Ureter (tissue), 1 donor: ENCODE measurements at regions not wholly inside any gene's neighbourhood (a gene's known extent, or its start where the extent isn't known, plus 50 kb on each side); places are given as distances from the start of the nearest gene placed in this dataset.

Experiments
- DNase-seq: peaks from one replicate; pipeline ENCODE4 v3.0.0-alpha.2; 2020; ENCODE audit warnings: low spot score
- donor health status: DM: yes; HTN: yes; CAD: no.

DNA sequence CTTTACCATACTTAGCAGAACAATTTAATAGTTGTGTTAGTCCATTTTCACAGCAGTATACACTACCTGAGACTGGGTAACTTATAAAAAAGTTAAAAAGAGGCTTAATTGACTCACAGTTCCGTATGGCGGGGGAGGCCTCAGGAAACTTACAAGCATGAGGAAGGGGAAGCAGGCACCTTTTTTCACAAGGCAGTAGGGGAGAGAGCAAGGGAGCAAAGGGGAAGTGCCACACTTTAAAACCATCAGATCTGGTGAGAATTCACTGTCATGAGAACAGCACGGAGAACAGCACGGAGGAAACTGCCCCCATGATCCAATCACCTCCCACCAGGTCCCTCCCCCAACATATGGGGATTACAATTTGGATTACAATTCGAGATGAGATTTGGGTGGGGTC is 269.9 kb downstream of the MTRR start:
- no peak for DNase-seq

DNA sequence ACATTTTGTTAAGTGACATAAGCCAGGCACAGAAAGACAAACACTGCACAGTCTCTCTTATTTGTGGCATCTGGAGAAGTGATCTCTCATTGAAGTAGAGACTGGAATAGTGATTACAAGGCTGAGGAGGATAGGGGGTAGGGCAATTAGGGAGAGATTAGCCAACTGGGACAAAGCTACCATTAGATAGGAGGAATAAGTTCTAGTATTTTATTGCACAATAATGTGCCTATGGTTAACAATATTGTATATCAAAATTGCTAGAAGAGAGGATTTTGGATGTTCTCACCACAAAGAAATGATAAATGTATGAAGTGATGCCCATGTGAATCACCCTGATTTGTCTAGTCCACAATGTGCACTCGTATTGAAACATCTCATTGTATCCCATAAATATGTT is 281.8 kb downstream of the MTRR start:
- DNase-seq, result no peak

DNA sequence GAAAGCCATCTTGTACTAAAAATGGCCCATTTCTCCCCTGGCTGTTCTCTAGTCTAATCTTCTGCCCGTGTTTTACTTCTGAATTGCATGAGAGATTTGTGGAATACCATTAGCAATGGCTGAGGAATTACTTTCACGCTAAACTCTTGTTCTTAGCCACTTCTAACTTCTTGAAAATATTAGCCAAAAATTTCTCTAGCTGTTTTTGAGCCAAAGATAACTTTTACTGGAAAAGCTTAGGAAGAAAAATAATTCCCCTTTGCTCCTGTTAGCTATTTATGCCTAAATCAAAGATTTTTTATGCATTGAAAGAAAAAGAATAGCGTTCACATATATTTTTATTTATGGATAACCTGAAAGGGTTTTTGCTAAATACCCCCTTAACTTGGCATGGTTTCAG is 287.8 kb downstream of the MTRR start:
- DNase-seq, result no peak

DNA sequence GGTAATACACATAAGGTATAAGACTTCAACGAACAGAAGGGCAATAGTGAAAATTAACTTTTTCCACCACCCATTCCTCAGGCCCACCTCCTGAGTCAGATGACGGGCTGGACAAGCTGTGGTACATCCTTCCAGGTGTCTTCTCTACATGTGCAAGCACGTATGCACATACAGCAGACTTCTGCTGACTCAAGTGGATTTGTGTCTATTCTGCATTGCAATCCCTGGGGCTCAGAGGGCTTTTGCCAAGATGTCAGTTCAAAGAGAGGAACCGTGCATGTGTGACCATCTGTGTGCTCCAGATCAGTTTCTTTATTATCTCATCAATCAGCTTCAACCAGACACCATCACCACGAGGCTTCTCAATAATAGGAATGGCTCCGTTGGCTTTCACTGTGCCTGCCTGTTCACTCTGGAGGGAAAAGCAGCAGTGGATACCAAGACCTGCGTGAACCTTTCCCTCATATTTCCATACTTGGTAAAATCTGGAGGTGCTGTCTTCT is 288.4 kb downstream of the MTRR start:
- DNase-seq, result no peak

DNA sequence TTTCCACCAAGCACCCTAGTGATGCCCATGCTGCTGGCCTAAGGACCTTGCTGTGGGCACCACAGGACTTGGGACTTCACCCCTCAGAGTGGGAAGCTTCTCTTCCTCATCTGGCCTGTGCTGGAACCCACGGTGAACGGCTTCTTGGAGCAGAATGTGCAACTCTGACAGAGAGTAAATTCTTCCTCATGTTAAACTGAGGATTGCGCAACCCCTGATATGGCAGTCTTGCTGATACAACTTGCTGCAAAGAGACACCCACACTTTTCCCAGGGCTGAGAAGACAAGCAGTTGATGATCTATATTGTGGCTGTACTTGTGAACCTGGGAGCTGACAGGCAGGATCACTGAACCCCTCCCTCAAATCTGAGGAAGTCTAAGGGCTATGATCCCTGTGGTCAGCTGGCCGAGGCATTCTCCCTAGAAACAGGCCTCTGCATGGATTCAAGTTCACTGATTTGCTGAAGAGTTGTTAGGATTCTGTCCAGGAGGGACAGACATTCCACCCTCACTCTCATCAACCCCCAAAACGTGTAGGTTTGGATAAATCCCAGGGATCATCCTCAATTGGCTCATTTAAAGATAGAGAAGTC is 307.2 kb downstream of the MTRR start:
- DNase-seq, result no peak

DNA sequence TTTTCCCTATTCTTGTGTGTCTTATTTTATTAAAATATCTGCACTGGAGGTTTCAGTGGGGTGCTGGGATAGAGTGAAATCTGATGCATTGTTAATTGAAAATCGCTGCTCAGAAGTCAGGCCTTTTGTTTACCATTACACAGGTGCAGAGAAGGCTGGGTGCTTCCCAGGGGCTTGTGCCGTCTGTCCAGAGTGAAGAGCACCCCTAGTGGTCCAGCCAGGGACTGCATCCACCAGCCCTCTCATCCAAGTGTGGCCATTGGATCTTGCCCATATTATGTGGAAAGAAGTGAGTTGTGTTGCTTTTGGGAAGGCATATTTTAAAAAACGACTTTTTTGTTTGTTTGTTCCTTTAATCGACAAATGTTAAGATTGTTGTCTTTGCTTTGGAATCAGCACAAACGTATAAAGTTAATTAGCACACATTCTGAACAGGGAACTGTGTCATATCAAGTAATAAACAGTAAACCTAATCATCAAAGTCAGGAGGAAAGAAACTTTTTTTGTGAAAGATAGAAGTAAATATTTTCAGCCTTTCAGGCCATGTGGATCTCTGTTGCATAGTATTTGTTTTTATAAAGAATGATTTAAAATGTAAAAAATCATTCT is 315.6 kb downstream of the MTRR start:
- no peak for DNase-seq

DNA sequence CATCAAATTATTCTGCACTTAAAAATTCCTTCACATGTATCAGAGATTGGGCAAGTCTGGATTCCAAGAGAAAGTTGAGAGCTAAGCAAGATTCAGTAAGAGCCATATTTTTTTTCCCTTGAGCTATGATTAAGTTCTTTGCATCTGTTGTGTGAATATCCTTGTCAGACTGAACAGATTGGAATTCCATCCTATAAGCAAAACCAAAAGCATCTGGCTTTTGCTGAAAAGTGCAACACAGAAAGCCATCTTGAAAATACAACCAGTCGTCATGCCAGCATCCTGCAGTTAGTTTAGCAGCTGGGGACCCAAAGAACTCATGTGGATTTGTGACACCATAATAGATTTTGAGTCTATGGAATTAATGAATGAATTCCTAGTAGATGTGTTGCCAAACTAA is 316.9 kb downstream of the MTRR start:
- DNase-seq, result no peak

DNA sequence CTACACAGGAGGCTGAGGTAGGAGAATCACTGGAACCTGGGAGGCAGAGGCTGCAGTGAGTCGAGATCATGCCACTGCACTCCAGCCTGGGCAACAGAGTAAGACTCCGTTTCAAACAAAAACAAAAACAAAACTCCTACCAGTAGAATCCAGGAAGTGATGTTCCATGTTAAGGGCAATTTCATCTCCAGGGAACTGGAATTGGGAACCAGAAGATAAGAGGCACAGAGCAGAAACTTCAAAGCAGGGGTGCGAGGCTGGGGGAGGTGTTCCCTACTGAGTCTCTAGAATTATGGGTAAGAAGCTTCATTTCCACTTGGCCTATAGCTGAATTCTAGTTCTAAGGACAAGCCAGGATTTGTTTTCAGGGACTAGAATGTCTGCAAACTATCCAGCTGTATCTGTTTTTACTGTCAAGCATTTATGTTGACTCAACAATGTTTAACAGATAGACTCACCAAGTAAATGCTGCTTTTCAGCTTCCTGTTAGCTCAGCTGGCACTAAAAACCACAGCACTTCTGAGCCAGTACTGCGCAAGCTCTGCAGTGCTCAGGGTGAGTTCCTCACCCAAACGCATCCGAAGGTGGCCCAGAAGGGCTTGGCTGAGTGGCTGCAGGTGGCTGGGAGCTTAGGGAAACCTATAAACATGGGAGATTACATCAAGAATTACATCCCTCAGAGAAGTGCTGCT is 320.1 kb downstream of the MTRR start:
- DNase-seq, result no peak

DNA sequence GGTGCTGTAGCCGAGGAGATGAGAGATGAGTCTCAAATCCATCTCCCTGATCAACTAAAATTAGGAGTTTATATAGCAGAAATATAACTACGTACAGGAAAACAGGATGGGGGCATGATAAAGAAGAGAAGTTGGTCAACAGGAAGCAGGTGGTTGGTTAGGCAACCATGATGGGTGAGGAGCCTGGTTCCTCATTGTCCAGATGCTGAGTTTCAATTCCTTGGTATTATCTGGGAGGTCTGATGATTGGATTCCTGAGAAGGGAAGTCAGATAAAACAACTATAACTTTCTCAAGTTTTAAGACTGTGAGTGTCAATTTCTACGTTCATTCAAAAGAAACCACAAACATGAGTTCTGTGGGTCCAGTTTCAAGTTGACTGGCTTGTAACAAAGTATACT is 323.9 kb downstream of the MTRR start:
- no peak for DNase-seq

DNA sequence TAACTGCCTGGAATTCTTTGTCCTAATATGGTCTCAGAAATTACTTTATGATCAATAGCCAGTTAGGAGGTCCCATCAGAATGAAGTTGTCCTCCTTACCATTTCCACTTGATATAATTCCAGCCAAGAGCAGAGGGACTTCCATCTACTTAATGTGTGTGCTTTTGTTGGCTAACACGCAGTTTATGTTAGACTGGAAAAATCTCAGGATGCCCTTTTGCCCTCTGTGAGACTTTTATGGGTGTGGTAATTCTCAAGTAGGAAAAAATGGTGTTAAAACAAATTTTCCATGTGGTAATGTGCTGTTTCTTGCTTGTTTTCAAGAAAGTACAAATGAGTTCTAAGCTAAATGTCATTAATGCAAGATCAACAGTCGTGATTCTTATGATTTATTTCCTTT is 327.1 kb downstream of the MTRR start:
- no peak for DNase-seq

DNA sequence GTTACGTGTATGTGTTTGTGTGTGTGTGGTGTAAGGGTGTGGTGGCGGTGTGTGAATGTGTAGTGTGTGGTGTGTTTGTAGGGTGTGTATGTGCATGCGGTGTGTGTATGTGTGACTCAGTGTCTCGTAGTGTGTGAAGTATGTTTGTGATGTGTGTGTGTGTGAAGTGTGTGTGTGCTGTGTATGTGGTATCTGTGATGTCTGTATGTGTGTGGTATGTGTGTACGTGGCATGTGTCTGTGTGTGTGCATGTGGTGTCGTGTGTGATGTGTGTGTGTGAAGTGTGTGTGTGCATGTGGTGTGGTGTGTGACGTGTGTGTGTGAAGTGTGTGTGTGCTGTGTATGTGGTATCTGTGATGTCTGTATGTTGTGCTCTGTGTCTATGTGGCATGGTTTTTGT is 339.4 kb downstream of the MTRR start:
- DNase-seq, result no peak

DNA sequence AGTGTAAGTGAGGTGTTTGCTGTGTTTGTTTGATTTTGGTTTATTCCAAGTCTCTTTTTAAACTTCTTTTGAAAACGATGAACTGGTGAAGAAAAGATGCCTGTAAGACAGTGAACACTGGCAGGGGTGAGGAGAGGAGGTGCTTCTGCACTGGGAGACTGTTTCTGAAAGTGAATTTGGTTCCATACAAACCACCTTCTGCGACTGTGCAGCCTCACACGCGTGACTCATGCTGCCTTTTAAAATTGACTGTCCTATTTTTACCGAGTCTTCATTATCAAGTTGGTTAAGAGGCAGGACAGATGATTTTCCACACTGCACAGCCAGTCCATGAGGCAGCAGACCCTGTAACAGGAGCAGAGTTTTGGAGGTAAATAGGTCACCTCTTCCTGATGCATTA is 340.6 kb downstream of the MTRR start:
- no peak for DNase-seq

DNA sequence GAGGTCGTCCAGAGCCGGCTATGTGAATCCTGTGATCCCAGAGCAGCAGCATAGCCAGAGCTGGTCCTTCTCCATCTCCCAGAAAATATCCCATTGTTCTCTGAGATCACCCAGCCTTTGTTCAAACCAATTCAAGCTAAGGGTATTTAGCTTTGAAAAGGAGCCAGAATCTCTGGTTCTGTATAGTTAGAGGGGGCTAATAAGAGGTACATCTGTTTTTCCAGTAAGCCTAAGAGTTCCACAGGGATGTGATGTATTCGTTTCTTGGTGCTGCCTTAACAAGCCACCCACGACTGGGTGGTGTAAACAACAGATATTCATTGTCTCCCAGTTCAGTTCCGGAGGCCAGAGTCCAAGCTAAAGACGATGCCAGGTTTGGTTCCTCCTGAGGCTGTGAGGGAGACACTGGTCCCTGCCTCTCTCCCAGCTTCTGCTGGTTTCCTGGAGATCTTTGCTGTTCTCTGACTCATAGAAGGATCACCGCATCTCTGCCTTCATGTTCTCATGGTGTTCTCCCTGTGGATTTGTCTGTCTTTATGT is 344.8 kb downstream of the MTRR start:
- DNase-seq, result no peak

DNA sequence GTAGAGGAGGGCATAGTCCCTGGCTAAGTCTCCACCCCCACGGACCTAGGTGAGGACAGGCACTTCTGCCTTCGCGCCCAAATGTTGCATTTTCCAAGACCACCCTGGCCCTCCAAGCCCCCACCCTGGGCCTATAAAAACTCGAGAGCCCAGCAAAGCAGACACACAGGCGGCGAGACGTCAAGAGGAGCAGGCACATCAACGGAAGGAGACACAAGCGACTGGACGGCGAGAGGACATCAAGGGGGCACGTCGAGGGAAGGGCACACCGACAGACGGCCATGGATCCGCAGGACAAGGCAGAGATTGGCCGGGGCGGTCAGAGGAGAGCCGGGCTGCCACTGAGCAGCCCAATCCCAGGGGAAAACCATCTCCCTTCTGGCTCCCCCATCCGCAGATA is 348.0 kb downstream of the MTRR start:
- DNase-seq, result no peak

DNA sequence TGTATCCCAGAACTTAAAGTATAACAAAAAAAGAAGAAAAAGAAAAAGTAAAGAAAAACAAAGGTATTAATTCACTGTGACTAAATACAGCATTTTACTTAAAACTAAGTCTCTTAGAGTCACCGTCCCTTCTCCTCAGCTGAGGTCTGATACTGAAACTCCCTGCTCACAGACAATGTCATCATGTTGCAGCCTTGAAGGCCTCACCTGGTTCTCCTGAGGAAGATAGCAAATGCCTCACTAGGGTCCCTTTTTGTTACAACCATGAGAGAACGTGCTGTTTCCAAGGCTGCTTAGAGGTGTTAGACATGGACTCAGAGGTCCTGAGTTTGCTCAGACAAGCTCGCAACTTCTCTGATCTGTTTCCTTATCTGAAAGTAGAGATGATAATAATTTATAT is 357.2 kb downstream of the MTRR start:
- DNase-seq, result no peak

DNA sequence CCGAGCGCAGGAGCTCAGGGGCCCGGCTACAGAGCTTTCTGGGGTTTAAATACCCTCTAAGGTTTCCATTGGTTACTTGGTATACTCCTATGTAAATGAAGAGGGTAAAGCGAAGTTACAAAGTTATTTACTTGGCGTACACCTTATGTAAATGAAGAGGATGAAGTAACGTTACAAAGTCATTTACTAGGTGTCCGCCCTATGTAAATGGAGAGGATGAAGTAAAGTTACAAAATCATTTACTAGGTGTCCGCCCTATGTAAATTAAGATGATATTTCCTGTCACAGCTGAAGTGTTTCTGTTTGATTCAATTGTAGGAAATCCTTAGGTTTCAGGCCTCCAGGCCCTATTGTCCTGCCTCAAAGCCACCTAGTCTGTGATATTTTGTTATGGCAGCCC is 358.2 kb downstream of the MTRR start:
- no peak for DNase-seq

DNA sequence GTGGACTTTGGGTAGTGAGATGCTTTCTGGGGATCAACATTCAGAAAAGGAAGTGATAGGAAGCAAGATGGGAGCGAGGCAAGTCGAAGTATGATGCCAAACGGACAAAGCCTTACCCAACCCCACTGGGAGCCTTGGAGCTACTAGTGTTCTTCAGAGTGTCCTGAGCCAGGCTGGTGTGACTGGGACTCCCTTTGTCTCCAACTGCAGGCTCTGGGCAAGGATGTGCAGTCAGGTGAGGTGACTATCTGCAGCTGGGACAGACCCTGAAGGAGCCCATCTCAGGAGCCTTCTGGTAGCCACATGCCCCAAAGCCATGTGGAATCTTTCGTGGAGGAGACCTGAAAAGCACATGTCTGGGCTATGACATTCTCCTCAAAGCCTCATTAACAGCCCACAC is 360.6 kb downstream of the MTRR start:
- no peak for DNase-seq

DNA sequence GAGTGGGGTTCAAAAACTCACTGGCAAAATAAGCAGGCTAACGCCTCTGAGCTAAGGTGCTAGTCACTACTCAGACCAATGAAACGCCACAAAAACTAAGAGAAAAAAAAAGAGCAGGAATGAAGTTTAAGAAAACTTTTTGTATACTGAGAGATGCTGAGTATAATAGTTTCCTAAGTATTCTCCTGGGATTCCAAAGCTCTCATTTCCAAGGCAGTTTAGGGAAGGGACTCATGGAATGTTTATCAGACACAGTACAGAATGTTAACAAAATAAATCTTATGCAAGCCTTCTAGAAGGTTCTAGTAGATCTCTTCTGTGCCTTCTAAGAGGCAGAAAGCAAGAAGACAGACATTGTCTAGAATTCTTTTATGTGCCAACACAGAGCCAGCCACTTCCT is 361.9 kb downstream of the MTRR start:
- DNase-seq, result no peak

DNA sequence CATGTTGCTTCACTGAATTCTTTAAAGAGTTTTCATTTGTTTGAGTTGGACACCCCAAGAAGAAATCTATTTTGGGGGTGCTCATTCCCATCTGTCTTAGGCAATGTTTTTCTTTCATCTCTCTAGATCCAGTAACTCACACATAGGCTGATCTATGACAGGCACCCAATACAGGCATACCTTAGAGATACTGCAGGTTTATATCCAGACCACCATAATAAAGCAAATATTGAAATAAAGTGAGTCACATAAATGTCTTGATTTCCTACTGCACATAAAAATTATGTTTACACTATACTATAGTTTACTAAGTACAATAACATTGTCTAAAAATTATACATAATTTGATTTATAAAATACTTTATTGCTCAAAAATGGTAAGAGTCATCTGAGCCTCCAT is 364.5 kb downstream of the MTRR start:
- DNase-seq, result no peak

DNA sequence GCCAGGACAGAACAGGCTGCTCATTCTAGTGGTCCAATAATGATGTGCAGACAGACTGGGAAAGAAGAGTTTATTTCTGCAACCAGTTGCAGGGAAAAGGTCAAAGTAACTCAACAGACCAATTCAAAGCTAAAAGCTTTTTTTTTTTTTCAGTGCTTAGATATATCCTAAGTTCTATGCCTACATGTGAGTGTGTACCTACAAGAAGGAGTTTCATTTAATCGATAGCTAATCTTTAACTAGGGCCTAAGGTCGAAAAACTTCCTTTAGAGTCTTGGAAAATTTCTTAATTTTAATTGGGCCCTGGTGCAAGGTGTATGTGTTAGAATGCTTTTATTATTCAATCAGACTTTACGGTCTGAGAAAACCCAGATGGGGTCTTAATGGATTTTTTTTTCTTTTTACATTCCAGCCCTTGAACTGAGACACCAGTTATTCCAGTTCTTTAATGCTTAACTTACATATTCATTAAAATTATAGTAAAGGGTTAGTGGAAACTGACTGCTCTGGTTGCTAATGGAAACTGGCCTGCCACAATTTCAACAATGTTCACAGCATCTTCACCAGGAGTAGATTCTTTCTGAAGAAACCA is 365.3 kb downstream of the MTRR start:
- DNase-seq, result no peak

DNA sequence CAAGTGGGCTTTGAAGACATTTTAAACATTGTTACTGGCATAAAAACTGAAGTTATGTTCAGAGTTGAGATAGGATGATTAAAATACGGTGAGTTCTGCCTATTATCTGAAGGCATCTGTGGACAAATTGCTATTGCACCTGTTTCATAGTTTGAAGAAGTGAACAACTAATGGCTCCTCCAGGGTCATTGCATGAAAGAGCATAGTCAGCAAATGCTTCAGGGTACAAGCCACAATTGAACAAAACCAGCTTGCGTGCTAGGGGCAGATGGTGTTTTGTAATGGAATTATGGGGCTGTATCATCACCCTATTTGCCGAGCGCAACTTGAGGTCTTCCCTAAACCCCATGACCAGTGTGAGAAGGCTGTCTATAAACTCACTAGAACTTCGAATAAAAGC is 369.1 kb downstream of the MTRR start:
- DNase-seq, result no peak

DNA sequence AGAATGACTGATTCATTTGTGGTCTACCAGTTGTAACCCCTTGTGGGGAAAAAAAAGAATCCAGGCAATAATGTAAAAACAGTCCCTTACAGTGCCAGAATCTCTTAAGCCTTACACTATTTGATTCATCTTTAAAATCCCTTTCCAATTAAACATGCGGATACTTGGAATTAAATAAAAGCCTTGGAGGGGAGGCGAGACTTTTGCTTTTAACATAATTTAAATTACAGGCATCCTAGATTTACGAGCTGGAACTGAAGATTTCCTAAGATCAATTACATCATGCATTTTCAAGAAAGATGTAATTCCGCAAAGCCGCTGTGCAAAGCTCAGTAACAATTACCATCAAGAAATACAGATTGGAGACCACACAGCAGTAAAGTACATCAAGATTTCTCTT is 370.2 kb downstream of the MTRR start:
- DNase-seq, result no peak

DNA sequence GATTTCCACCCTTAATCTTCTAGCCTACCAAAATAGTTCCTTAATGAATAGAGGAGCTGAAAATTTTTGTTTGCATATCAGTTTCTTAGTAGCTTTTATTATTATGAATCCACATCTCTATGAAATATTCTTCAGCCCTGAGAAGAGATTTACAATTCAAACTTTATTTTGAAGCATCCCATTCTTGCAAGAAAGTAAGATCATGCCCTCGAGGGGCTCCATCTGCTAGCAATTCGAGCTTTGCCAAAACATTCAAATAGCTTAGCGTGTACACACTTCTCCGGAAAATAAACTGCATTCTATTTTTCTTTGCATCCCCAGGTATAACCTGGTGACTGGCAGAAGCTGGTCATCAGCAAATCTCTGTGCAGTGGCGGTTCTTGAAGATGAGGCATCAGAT is 370.7 kb downstream of the MTRR start:
- DNase-seq, result no peak
